HL-60/S4 treated with phorbol 12-myristate 13-acetate at 8.2 ng/mL for 4 days and 3 days (cell line): ENCODE measurements at regions not wholly inside any gene's neighbourhood (a gene's known extent, or its start where the extent isn't known, plus 50 kb on each side); places are given as distances from the start of the nearest gene placed in this dataset.
"Not testable (repeated sequence)": the region's sequence is repeated elsewhere in the genome, so short reads cannot be mapped to it uniquely, and the experiment has no call there.

Experiments
- in situ Hi-C: fragments of 300-500 bp; cut with MboI; formaldehyde crosslinking; loops from 2 replicates; pipeline ENCODE4 v1.15.0; 2022; ENCODE audit warnings: low sequenced_read_pairs

DNA sequence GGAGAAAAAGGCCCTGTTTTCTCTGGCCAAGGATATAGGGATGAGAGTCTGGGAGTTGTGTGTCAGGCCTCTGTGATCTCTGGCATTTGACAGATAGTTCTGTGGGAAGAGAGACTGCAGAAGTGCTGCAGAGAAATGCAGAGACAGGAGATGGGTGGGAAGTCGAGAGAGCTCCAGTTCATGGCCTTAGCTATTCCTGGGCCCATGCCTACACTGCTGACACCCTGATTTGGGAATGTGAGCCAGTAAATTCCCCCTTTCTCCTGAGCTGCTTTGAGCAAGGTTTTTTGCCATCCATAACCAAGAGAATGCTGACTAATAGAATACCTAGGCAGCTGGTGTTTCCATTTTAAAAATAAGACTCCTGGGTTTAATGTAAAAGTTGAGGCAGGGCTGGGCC, 59.3 kb downstream of the EBLN2 start:
- in situ Hi-C loops = loop anchor here (25.0 kb wide), 1 partner anchor 317 kb away; no protein-coding TSS in a partner anchor

DNA sequence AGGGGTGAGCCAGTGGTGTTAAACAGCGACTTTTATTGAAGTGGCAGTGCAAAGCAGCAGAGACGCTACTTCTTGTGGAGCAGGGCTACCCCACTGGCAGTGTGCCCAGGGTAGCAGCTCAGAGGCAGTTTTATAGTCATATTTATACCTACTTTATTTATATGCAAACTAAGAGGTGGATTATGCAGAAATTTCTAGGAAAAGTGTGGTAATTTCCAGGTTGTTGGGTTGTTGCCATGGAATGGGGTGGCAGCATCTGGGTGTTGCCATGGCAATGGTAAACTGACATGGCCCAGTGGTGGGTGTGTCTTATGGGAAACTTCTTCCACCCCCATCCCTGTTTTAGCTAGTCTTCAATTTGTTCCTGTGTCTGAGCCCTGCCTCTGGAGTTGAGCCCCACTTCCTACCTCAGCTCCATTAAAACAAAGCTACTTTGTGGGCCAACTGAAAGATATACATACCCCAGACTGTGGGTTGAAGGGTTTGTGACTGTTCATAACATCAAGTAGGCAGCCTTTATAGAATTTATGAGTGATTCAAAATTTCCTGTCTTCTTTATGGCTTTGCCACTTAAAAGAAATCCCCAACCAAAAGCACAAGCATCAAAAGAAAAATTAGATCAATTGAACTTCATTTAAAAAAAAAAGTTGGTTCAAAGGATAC, 60.3 kb downstream of the EBLN2 start:
- in situ Hi-C loops = loop anchor here (25.0 kb wide), 1 partner anchor 316 kb away; no protein-coding TSS in a partner anchor

DNA sequence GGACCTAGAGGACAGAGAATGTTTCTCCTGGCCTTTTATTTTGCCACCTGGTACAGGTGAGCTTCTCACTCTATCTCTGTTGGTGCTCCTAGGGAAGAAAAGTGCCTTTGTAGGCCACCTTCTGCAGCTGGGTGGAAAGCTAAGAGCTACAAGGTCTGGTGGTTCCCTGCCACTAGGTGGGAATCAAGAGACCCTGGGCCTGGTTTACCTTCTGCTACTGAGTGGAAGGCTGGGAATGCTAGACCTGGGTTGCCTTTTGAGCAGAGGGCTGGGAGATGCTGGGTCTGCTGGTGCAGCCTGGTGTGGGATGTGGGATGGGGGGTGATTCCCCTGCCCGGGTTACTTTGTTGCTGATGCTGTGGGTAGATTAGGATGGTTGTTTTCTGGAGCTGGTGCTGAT, 72.6 kb downstream of the EBLN2 start:
- in situ Hi-C loops = no loop called here

DNA sequence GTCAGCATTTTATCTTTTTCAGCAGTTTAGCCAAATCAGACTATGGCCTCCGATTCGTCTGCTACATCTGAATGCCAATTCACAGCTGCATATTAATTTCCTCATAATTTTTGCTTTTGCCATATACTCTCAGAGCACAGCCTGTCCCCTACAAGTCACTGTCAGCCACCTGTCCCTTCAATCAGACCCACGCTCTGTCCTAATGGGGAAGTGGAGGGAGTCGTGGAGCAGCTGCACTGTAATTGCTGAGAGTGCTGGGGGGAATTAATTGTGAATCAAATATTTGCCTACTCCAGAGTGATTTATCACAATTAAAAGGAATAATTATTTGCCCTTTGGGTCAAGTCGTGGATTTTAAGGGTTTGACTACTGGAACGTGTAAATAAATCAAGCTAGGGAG, 75.5 kb downstream of the EBLN2 start:
- in situ Hi-C loops = no loop called here

DNA sequence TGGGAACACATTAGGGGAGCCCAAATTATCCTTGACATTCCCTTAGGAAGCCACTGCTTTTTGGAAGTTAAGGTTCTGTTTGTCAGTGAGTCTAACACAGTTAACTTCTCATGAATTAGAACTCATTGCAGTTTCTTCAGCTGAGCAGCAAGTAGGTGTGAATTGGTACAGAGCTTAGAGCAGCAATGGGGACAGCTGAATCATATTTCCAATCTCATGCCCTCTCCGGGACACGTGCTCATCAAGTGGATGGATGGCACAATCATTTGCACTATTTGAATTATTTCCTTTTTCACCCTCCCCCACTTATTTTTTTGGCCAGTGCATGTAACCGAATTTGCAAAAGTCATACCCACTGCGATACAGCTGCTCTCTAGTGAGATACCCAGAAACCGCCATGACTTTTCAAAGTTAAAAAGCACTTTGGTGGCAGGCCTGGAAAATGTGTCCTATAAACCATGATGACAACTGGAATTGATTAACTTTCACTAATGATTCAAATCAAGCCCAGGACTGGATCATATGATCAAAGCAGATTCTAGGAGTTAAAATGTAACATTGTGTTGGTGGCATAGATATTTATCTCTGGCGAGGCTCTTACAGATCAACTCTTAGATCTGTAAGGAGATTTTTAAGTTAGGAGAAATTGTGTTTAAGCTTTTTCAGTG, 76.4 kb downstream of the EBLN2 start:
- in situ Hi-C loops = no loop called here

DNA sequence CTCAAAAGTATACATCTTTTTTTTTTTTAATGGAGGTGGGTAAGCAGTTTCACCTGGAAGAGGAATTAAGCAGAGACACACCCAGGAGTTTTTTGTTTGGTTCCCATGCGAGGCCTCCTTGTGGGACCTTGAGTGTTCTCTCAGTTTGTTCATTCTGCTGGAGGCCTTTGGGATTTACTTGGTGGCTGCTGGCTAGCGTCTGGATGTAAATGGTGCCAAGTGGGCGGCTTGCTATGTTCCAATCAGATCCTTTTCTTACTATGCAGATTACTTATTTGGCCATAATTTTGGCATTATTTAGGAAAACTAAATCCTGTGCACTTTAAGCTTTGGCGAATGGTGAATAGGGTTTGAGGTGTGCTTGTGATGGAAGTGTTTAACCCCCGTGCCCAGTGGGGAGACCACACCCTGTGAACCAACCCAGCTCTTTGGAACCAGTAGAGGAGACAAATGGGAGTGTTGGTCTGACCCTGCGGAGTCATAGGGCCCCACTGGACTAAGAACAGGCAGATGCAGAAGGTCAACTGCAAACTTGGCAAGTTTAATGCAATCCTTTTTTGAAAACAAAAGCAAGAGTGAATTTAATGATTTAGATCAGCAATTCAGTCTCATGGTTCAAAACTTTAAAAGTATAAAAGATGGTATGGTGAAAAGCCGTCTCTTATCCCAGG, 79.4 kb downstream of the EBLN2 start:
- in situ Hi-C loops = no loop called here

DNA sequence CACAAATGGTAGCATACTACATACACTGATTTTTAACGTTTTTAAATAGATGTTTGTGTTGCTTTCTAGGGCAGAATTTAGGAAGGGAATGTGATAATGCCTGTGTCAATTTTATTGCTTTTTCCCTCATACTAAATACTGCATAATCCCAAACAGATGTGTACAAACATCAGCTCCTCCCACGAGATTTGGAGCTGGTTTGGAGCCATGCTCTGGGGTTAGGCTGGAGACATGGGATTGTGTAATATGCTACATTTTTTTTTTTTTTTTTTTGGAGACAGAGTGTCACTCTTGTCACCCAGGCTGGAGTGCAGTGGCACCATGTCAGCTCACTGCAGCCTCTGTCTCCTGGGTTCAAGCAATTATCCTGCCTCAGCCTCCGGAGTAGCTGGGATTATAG, 80.1 kb downstream of the EBLN2 start:
- in situ Hi-C loops = no loop called here

DNA sequence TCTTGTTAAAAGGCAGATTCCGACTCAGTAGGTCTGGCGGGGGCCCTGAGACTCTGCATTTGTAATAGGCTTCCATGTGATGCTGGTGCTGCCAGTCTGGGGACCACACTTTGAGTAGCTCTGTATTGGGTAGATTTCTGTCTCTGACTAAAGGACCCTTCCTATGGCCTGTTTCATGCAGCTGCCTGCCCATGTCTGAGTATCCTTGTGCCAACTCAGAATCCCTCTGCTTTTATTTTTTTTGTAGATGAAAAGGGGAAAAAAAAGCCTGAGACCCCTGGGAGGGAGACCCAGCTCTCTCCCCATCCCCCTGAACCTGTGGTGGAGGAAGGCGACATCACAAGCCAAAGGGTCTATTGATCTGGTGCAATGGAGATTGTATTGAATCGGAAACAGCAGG, 81.9 kb downstream of the EBLN2 start:
- in situ Hi-C loops = no loop called here

DNA sequence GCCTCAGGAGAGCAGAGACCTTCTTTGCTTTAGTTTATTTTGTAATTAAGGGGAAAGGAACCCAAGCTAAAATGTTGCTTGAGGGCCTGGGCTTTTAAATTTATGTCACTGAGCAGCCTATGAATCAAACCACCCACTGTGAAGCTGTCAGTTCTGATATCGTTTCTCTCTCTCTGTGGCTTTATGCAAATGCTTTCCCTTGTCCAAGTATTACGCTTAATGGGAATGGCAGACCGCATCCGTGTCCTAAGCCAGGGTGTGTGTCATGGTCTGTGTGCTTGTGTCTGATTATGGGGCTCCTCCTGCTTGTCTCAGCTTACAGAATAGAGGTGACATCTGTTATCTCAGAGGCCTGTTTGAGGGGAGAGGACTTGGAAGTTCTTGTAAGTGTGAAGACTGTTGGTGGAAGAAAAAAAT, 82.4 kb downstream of the EBLN2 start:
- in situ Hi-C loops = no loop called here

DNA sequence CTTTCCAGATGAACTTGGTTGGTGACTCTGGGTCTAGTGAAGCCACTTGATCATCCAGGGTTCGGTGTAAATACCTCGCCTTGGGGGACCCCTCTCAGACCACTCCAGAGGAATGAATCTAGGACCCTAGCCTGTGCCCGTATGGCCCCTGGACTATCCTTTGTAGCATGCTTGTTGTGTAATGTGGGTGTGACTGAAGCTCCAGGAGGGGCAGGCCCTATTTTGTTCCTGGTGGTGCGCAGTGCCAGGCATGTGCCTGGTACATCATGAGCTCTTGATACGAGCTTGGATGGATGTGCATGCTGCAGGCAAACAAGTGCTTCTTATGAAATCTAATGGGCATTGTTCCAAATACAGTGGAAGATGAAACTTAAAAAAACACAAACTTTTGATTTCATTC, 82.8 kb downstream of the EBLN2 start:
- in situ Hi-C loops = no loop called here

DNA sequence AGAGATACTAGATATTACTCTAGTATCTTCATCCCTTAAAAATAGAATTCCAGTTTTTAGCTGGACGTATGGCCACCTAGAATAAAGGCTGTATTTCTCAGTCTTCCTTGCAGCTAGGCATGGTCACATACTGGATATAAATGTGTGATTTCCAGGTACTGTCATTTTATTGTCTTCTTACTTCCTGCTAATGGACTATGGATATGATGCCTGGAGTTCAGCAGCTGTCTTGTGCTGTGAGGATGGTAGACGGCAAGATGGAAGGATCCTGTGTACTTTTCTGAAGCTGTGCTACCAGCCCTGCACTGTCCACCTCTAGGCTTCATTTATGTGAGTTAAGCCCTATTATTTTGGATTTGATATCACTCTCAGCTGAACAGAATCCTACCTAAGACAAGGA, 83.4 kb downstream of the EBLN2 start:
- in situ Hi-C loops = no loop called here

DNA sequence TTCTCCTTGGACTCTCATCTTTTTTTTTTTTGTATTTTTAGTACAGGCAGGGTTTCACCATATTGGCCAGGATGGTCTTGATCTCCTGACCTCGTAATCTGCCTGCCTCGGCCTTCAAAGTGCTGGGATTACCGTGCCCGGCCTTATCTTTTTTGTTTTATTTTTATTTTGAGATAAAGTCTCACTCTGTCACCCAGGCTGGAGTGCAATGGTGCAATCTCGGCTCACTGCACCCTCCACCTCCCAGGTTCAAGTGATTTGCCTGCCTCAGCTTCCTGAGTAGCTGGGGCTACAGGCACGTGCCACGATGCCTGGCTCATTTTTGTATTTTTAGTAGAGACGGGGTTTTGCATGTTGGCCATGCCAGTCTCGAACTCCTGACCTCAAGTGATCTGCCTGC, 86.0 kb downstream of the EBLN2 start:
- in situ Hi-C loops = not testable (repeated sequence)

DNA sequence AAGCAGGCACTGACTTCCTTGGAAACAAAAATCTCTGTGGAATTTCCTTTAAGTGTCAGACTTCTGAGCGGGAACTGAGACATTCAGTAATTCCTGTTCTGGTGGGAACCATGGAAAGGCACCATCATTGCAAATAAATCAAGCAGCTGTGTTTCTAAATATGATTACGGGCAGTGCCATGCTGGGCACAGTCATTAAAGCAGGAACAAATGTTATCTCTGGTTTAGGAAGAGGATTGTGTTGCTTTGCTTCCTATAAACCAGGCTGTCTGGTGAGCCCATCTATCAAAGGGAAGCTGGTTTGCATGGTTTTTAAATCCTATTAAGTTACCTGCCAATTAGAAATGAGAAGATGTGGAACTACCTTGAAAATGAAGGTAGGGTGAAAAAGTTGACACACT, 86.7 kb downstream of the EBLN2 start:
- in situ Hi-C loops = no loop called here

DNA sequence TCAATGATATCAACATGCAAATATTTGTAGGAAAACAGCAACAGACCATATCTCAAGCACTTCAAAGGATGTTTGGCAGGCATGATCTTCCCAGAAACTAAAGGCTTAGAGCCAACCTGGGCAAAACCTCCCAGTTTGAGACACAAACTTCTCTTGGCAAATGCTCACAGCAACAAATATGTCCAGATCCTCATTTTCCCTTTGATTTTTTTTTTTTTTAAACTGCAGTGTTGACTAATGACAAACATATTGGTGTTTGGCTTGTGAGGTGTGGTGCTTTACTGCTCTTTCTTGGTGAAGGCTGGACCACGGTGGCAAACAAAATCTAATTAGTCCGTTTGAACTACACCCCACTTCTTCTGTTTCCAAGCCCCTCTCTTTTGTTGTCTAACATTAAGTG, 87.2 kb downstream of the EBLN2 start:
- in situ Hi-C loops = no loop called here

DNA sequence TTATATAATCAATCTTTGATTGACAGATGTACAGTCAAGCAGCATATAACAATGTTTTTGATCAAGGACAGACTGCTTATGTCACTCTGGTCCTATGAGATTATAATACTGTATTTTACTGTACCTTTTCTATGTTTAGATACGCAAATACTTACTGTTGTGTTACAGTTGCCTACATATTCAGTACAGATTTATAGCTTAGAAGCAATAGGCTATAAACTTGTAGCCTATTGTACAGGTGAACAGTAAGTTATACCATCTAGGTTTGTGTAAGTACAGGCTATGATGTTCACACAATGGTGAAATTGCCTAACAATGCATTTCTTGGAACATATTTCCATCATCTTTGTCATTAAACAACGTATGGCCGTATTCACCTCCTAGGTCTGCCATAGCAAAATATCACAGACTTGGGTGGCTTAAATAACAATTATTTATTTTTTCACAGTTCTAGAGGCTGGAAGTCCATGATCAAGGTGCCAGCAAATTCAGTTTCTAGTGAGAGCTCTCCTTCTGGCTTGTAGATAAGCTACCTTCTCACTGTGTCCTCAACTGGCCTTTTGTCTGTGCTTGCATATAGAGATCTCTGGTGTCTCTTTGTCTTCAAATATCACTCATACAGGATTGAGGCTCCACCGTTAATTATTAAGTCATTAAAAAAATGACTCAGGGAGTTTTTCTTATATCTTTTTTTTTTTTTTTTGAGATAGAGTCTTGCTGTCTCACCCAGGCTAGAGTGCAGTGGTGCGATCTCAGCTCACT, 89.1 kb downstream of the EBLN2 start:
- in situ Hi-C loops = no loop called here

DNA sequence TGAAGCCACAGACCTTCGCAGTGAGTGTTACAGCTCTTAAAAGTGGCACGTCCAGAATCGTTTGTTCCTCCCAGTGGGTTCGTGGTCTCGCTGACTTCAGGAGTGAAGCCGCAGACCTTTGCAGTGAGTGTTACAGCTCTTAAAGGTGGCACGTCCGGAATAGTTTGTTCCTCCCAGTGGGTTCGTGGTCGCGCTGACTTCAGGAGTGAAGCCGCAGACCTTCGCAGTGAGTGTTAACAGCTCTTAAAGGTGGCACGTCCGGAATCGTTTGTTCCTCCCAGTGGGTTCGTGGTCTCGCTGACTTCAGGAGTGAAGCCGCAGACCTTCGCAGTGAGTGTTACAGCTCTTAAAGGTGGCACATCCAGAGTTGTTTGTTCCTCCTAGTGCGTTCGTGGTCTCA, 91.1 kb downstream of the EBLN2 start:
- in situ Hi-C loops = not testable (repeated sequence)

DNA sequence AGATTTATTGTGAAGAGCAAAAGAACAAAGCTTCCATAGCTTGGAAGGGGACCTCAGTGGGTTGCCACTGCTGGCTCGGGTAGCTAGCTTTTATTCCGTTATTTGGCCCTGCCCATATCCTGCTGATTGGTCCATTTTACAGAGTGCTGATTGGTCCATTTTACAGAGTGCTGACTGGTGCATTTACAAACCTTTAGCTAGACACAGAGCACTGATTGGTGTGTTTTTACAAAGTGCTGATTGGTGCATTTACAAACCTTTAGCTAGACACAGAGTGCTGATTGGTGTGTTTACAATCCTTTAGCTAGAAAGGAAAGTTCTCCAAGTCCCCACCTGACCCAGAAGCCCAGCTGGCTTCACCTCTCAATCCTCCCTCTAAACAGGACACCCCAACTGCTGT, 91.6 kb downstream of the EBLN2 start:
- in situ Hi-C loops = not testable (repeated sequence)

DNA sequence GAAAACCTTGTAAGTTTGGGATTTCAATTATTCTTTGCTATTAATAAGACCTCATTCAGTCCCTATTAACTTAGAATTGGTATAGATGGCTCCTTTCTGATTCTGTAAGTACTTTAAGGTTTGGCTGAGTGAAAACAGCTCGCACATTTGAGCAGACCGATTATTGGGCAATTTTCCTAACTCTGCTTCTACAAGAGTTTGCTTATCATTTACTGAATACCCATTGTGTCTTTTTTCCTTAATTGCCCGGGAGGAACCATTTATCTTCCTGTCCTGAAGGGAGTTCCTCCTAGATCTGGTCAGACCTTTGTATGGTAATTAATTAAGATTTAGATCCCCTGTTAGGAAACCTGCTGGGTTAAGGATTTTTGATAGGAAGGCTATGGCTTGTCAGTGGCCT, 92.8 kb downstream of the EBLN2 start:
- in situ Hi-C loops = not testable (repeated sequence)

DNA sequence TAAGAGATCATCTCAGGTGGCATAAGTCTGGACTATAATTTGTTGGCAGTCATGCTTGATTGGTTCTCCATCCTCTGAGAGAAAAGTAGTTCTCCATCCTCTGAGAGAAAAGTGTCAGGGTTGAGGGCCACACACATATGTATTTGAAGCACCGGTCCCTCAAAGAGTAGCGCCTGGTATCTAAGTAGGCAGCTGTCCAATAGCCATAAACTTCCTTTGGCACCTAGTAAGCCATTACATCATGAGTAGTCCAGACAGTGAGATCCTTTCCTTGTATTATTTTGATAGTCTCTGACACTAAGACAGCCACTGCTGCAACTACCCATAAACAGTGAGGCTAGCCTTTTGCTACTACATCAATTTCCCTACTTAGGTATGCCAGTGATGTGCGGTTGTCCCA, 94.0 kb downstream of the EBLN2 start:
- in situ Hi-C loops = not testable (repeated sequence)

DNA sequence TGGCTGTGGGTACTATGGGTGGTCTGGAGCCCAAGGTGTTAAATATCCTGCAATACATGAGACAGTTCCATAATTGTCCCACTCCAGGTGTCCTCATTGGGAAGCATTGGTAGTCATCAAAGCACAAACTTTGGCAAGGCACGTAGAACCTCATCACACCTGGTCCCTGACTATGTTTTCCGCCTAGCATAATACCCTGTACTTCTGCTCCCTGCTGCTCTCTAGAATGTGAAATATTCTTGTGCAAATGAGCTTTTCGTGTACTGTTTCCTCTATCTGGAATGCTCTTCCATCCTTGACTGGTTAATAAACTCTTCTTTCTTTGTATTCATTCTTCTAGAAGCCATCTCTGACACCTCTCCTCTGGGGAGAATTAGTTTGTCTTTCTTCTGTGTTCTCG, 103.2 kb downstream of the EBLN2 start:
- in situ Hi-C loops = no loop called here

DNA sequence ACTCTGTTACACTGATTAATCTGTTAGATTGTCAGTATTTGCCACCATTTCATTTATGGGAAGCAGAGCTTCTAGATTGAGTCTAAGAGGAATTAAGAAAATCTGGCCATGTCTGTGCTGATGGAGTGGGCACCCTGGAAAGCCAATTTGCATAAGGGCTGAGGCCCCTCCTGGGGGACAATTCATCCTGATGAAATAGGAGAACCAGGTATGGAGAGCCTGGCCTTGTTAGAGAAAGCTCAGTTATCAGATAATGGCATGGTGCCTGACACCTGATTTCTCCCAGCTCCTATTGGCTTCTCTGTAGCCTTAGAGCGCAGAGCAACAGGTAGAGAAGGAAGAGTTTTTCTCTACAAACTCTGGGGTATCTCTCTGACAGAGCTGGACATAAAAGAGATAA, 114.2 kb downstream of the EBLN2 start:
- in situ Hi-C loops = no loop called here

DNA sequence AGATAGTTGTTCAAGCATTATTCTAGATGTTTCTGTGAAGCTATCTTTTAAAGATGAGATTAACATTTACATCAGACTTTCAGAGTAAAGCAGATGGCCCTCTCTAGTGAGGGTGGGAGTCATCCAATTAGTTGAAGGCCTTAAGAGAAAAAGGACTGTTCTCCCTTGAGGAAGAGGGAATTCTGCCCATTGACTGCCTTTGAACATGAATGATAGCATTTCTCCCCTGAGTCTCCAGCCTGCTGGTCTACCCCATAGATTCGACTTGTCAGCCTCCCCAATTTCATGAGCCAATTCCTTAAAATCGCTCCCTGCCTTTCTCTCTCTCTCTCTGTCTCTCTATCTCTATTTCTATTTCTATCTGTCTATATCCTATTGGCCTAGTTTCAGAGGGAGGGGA, 115.5 kb downstream of the EBLN2 start:
- in situ Hi-C loops = no loop called here
